ENCODE measurements at regions not wholly inside any gene's neighbourhood (a gene's known extent, or its start where the extent isn't known, plus 50 kb on each side); places are given as distances from the start of the nearest gene placed in this dataset.
"Not testable (repeated sequence)": the region's sequence is repeated elsewhere in the genome, so short reads cannot be mapped to it uniquely, and the experiment has no call there.

DNA sequence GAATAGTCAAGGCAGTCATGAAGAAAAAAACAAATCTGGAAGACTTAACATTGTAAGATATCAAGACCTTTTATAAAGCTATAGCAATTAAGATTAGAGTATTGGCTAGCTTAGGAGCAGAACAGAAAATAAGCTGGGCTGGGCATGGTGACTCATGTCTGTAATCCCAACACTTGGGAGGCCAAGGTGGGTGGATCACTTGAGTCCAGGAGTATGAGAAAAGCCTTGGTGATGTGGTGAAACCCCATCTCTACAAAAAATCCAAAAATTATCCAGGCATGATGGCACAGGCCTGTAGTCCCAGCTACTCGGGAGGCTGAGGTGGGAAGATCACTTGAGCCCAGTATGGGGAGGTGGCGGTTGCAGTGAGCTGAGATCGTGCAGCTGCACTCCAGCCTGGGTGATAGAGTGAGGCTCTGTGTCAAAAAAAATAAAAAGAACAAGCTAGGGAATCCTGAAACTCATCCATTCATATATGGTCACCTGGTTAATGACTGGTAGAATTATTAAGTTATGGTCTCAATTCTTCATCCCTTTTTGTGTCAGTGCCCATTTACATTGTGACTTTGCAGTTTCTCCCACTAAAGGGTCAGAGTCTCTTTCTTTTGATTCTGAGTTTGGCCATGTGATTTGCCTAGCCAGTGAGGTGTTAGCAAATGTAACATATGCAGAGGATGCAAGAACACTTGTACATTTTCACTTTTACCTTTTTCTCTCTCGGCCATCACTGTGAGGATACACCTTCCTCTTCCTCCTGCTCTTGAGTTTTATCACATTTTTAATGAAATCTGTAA, 144.6 kb upstream of the SGCD start:
- DNase-seq (ENCODE audit: low spot score), result no peak

DNA sequence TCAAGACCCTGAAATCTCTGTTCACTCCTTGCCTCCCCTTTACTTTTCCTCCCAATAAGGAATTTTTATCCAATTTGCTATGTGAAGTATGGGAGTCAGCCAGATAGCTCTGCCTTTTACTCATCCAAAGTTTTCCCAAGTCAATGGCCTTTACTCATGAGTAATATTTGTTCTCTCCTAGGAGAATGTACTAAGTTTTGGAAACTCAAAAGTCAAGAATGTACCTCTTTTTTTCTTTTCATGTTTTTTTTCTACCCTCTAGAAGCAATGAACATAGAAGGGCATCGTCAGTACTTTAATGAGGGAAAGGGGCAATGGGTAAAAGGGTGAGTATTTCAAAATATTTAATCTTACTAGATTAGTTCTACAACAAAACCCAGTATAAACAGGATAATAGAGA, 140.2 kb upstream of the SGCD start:
- no peak for DNase-seq (ENCODE audit: low spot score)

DNA sequence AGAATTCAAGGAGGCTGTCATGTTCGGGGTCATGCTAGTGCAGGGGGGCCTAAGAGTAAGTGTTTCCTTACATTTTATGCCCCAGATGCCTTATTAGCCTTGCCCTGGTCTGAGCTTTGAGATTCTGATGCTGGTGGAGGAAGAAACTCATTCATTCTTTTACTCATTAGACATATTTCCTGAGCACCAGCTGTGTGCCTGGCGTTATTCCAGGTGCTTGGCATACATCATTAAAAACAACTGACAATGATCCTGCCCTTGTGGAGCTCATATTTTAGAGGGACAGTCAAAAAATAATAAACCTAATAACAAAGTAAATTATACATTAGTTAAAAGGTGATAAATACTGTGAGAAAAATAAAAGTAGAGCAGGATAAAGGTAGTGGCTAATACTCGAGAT, 138.9 kb upstream of the SGCD start:
- DNase-seq (ENCODE audit: low spot score), result no peak

DNA sequence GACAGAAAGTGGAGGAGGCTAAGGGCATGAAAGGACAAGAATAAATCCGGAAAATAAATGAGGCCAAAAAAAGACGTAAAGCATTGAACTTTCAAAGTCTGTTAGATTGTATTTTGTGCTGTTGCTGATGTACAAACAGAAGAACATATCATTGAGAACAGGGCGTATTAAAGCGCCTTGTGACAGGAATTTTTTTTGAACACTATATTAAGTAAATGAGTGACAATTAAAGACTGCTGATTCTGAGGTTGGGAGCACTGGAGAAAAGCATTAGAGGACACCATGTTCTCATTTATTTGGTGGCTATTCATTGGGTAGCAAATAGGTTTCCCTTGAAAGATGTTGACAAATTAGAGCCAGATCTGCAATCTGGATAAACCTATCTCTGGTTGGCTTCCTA, 137.3 kb upstream of the SGCD start:
- DNase-seq (ENCODE audit: low spot score), result no peak

DNA sequence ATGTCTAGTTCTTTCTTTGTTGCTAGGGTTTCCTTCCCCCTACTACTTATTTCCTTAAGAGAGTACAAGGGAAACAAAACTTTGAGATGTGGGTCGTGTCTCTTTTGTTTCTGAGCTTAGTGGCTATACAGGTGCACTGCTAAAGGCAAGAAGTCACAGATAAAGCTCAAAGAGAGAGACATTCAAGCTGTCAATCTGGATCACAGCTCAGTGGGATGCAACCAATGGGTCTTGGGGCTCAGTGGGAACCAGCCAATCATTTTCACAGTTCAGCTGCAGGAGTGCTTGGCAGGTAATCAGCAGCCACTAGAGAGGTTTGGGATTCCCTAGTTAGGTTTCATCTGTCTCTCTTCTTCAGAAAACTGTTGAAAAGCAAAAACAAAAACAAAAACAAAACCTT, 135.4 kb upstream of the SGCD start:
- no peak for DNase-seq (ENCODE audit: low spot score)

DNA sequence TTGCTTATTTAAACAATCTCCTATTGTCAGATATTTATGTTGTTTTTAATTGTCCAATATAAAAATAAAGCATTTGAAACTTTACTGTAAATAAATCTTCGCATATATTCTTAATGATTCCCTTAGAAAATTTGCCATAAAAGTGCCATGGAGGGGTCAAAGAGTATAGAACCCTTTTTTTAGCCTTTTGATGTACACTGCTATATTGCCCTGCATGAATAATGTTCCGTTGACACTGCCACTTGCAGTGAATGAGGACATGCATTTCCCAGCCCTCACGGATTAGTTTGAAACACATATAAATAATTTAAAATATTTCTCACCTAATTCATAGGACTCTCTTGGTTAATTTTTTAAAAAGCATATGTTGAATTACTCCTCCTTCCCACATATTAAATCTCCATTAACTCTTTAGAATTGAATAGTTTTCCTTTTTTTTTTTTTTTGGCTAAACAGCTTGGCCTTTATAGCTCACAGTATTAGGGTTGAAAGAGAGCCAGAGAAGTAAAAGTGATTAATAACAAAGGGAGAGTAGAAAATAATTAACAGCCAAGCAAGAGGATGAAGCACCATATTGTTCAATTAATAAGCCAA, 129.8 kb upstream of the SGCD start:
- DNase-seq (ENCODE audit: low spot score), result no peak

DNA sequence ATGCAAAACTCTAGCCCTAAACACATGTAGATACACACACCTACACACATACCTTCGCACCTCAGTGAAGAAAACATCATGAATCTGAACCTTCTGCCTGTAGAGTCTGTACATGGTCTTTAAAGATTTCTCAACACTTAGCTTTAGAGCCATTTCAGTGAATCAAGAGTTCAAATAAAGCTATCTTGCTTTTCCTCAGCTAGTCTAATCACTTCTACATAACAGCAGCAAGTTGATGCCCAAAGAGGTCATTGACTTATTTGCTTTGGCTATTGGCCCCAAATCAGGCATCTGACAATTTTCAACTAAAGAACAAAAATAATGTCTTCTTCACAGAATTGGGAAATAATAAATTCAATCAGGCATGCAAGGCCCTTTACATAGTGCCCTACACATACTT, 127.9 kb upstream of the SGCD start:
- DNase-seq (ENCODE audit: low spot score), result no peak

DNA sequence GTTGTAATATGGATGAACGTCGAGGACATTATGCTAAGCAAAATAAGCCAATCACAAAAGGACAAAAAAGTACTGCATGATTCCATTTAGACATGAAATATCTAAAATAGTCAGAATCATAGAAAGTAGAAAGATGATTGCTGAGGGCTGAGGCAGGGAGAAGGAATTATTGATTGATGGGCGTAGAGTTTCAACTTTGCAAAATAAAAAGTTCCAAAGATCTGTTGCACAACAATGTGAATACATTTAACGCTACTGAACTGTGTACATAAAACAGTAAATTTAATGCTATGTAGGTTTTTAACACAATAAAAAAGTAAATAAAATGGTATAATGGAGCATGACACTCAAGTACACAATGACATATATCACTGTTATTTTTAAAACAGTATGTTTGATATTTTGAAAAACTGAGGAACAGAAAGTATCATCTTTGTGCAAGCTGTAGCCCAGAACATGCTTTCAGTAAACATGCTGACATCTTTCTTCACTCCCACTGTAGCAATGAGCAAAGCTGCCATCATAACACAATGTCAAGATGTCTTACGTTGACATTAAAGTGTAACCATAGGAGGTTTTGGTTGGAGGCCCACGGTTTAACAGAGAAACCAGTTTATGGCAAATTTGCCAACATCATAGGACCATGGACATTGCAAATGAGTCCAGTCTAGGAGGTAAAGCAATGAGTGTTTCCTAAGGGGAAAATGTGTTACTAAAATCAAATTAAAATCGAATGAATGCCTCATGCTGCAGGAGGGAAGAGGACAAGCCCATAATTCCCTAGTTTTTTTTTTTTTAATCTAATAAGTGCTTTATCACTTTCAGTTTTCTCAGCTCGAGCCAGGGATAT, 125.8 kb upstream of the SGCD start:
- DNase-seq (ENCODE audit: low spot score), result no peak

DNA sequence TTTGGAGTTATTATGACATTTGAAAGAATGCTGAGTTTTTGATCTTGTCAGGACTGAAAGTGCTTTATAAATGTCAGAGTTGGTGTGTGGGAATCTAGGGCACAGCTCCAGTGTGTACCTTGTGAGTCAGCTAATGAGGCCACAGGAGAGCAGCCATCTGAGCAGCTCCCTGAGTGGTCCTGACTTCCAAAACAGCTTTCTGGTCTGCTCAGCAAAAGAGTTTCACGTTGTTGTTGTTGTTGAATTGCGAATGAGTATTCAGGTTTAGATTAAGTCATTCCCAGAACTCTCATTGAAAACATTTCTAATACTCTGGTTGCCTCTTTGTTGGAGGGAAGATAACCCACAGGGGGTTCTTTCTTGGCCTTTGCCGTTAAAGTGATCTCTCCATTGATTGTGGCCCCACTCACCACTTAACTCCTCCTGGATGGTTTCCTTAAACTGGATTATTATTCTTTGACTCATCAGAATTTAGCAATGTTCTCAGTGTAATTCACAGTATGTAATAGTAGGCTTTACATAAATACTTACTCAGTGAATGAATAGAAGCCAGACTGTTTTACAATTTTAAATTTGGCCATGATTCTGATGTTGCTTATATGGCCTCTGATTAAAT, 125.1 kb upstream of the SGCD start:
- no peak for DNase-seq (ENCODE audit: low spot score)

DNA sequence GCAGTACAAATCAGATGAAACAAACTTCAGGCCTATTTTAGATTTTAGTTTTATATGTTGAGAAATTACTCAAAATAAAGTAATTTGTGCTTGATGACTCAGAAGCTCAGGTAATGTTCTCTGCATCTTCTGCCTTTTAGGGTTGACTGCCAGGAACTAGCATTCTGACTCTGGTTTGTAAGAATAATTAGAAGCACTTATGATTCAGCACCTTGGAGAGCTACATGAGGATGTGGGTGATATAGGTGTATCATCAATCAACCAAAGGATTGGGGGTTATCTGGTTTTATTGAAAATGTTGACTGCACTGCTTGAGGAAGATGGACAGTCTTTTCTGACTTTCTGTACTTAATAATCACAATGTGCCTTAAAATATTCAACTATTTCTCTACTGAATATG, 118.7 kb upstream of the SGCD start:
- DNase-seq (ENCODE audit: low spot score), result no peak

DNA sequence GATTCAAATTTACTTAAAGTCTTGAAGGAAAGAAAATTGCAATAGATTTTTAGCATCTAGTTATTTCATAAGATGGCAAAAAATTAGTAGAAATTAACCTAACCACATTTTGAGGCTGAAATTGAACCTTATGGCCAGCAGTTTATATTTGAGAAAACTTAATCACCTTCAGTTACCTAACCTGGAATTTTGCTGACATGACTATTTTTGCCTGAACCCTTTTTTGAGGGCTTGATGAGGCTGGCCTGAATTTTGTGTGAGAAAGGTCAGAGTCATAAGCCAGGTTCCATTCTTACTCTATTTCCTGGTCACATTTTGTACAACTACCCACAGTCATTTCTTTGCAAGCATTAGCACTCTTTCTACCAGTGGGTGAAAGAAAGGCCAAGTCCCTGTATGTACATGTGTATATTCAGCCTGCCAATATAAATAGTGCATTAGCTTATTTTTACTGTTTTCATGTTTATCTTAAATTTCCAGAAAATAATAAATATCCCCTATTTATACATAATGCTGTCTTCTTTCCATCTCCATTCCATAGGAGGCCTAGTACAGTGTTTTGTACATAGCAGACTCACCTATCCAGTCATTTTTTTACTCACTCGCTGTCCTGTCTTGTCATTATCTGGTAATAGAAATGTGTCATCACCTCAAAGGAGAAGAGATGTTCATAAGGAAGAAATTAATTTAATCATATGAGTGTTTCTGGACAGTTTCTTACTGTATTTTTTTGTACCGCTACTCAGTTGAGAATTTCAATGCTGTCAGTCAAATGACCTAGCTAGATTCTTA, 108.4 kb upstream of the SGCD start:
- no peak for DNase-seq (ENCODE audit: low spot score)

DNA sequence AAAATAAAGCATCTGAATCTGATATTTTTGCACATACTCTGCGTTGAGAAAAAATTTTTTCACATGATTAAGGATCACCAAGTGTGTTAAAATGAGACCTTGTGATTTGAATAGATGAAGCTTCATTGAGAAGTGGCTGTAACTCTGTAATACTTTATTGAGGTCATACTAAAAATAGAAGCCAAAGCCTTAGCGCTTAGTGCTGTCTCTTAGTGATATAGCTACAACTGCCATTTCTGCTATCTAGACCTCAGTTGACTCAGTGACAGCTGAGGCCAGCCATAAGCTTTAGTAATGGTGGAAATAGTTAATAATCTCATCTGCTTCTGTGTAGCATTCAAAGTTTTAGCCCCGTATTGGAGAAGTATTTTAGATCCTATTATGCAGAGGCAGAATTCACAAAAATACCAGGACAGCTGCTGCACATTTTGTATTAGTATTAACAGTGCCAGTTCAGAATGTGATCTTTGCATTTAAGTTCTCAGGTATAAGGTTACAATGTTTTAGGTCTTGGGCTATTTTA, 107.4 kb upstream of the SGCD start:
- DNase-seq (ENCODE audit: low spot score), result no peak

DNA sequence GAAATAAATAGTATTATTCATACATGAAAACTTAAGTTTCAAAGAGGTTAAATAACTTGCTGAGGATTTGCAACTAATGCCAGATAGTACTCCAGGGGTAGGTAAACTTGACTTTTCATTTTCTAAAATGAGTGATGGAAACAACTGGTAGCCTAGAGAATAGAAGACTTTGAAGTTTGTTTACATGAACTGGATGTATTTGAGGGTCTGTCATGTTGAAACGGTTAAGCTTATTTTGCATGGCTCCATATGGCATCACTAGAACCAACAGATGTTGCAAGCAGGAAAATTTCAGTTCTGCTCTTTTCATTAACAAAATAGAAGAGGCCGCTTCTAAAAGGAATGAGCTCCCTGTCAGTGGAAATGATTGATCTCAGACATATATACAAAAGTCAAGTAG, 105.1 kb upstream of the SGCD start:
- DNase-seq (ENCODE audit: low spot score), result no peak

DNA sequence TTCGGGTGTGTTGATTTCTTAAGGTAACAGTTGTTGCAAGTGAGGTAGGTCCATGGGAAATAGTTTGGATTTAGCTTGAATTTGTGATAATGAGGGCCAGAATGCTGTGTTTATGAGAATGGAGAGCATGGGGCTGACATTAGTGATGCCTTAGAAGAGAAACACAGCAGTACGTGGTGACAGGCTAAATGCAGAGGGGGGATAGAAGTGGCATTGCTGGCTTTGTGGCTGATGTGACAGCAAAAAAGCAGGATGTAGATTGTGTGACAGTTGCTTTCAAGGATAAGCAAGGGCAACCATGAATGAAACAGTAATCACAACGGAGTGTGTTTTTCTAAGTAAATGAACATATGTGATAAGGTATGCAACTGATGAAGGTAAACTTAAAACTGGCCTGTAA, 103.4 kb upstream of the SGCD start:
- DNase-seq (ENCODE audit: low spot score), result no peak

DNA sequence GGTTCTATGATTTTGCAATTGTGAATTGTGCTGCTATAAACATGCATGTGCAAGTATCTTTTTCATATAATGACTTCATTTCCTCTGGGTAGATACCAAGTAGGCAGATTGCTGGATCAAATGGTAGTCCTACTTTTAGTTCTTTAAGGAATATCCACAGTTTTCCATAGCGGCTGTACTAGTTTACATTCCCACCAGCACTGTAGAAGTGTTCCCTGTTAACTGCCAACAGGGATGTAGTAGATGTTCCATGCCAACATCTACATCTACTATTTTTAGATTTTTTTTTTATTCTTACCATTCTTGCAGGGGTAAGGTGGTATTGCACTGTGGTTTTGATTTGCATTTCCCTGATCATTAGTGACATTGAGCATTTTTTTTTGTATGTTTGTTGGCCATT, 100.5 kb upstream of the SGCD start:
- DNase-seq (ENCODE audit: low spot score), result not testable (repeated sequence)

DNA sequence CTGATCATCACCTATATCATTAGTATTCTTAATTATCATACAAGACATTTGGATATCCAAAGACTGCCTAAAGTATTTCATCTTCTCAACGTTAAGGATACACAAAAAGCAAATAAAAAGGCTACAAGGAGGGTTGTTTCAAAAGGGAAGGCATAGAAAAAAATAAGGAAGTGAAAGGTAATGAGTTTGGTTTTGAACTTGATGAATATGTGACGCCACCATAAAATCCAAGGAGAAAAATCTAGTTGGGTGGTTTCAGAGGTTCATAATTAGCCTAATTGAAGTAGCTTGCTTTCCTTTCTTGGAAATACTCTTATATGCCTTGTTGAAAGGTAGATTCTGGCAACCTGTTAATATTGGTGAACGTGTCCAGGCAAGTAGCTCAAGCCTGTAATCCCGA, 96.1 kb upstream of the SGCD start:
- no peak for DNase-seq (ENCODE audit: low spot score)

DNA sequence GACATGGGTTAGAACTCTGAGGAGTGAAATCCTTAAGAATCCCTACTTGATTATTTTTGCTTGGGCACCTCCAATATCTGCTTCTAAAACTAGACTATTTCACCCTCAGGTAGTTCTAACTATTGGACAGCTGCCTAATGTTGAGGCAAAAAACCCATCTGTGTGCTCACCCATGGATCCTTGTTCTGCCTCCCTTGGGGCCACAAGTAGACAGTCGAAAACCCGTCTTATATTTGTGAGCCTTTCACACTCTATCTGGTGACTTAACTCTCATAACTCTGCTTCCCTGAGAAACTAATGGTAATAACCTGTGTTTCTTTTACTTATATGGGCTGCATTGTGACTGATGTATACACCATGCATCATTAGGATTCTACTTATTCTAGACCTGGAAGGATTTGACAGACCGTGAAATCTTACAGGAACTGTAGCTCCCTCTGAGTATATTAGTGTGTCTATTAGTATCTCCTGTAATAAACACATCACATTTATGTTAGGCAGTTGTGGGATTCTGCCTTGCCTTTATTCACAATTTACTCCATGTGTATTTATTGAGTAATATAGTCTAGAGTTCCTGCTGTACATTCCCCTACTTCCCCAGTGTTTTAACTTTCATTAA, 94.6 kb upstream of the SGCD start:
- DNase-seq (ENCODE audit: low spot score), result no peak

DNA sequence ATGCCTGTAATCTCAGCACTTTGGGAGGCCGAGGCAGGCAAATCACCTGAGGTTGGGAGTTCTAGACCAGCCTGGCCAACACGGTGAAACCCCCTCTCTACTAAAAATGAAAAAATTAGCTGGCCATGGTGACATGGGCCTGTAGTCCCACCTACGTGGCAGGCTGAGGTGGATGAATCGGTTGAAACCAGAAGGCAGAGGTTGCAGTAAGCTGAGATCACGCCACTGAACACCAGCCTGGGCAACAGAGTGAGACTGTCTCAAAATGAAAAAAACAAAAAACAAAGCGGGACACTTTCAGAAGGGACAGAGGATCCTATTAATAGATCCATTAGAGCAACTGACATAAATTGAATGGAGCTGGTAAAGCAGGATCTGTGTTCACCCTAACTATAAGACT, 89.6 kb upstream of the SGCD start:
- DNase-seq (ENCODE audit: low spot score), result no peak

DNA sequence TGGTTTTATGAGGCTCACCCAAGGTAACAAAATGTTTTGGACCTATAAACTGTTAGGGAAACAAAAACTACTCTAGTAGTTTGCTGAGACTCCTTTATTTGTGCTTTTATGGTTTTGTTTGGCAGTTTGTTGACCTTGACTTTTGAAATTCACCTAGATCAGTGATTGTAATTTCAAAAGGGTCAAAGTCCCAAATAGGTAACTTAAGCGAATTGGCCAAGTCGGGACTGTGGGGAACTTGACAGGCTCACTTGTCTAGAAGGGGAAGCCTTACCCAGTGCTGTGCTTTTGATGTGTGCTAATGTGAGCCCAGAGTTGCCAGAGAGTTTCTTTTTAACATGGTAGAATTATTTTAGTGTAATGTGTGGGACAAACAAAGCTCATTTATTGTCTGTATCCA, 87.2 kb upstream of the SGCD start:
- no peak for DNase-seq (ENCODE audit: low spot score)

DNA sequence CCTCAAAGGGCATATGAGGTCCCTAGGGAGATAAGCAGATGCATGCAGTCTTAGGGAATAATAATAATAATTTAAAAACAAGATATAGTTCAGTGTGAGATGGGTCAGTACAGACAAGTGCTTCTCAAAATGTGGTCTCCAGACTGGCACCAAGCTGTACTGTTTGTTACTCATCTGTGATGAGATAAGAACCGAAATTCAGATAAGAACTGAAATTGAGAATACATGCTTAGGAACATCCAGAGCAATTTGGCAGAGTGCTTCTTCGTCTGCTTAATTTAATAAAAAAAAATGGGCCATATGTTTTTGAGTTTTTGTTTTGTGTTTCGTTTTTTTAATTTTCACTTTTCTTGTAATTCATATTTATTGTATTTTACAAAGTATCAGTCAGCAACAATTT, 86.5 kb upstream of the SGCD start:
- no peak for DNase-seq (ENCODE audit: low spot score)

DNA sequence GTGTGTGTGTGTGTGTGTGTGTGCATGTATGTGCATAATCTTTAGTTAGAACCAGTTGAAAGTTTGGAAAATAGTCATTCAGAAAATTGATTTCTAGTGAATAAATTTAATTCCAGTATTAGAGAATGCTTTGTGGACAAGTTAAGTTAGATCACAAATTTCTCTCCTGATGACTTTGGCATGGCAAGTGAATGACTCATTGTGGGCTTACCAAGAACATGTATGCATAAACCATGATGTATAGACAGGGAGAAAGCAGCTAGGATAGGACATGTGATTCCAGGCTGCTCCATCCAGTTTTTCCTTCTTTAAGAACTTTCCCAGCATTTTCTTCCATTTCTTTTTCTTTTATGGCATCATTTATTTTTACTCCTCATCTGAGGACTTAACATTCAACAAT, 85.7 kb upstream of the SGCD start:
- no peak for DNase-seq (ENCODE audit: low spot score)
